ENCODE measurements at regions not wholly inside any gene's neighbourhood (a gene's known extent, or its start where the extent isn't known, plus 50 kb on each side); places are given as distances from the start of the nearest gene placed in this dataset.
A peak's percentile ranks its signal among the peaks of the same experiment; 100 is the strongest.

DNA sequence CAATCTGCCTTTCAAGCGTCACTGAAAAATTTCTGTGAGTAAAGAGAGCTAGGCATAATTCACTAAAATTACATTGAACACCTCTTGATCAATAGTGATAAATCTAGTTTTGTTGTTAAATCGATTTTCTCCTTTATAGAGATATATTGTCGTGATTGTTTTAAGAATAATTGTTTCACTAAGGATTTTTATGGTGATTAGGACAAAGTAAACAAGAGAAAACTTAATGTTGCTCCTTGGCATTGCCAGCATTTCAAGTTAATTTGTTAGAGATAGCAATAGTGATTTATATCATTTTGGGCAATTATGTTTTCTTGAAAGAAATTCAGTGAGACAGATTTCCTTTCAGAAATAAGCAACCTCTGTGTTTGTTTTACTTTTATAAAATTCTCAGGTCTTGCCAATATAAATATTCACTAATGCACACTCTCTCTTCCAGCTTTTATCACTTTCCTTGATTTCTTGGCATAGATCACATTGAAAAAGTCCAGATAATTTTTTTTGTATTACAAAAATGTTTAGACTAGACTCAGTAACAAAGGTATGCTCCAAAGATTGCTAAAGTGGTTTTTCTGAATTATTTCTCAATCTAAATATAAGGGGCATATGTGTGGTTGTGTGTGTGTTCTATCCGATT, 538.7 kb downstream of the TFEC start:
- H3K4me3 Mint-ChIP-seq = no peak overlapping the region
- DNase-seq = no peak
- no peaks in the 10 kb centered on the region for H3K36me3 Mint-ChIP-seq
- CTCF ChIA-PET = no interaction called here
- H3K4me1 Mint-ChIP-seq = no peaks in the 10 kb centered on the region
- H3K9me3 Mint-ChIP-seq = no peaks in the 10 kb centered on the region
- H3K27ac Mint-ChIP-seq = no peak overlapping the region
- no peaks in the 10 kb centered on the region for H3K27me3 Mint-ChIP-seq

DNA sequence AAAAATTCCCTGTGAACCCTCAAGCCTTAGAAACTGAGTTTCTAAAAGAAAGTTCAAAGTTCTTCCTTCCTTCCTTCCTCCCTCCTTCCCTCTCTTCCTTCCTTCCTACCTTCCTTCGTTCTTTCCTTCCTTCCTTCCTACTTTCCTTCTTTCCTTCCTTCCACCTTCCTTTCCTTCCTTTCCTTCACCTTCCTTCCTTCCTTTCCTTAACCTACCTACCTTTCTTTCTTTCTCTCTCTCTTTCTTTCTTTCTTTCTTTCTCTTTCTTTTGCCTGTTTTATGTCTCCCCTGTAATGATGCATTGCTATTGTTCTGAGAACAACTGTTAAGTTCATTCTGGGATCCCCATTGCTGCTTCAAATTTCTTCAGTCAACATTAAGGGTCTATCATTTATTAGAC, 551.1 kb downstream of the TFEC start:
- no peak for DNase-seq
- H3K9me3 Mint-ChIP-seq = no peaks in the 10 kb centered on the region
- H3K27me3 Mint-ChIP-seq = peaks cover 34% of the 10 kb centered on the region
- H3K27ac Mint-ChIP-seq = no peak overlapping the region
- CTCF ChIA-PET = interaction anchor here (1.0 kb wide), 1 partner anchor 613 kb away, joined by 4 read pairs; no protein-coding TSS in a partner anchor
- H3K36me3 Mint-ChIP-seq = no peaks in the 10 kb centered on the region
- peaks cover 10% of the 10 kb centered on the region for H3K4me1 Mint-ChIP-seq
- H3K4me3 Mint-ChIP-seq = no peak overlapping the region

DNA sequence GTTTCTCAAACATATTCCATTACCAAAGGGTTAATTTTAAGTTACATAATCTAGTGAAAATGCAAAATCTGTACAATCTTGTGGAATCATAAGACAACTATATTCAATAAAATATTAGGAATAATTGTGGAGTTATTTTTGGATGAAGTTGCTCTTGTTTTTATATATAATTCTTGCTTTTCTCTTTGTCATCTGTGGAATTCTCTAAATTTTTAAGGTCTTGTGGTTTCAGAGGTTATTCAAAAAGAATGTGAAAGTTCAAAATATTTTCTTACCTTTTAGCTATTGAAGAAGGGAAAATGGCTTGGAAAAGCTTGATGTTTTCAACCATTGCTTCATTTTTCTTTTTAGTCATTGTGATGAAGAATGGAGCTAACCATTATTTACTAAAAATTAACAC, 552.1 kb downstream of the TFEC start:
- H3K4me1 Mint-ChIP-seq = peaks cover 10% of the 10 kb centered on the region
- H3K36me3 Mint-ChIP-seq = no peaks in the 10 kb centered on the region
- H3K9me3 Mint-ChIP-seq = no peaks in the 10 kb centered on the region
- CTCF ChIA-PET = interaction anchor here (1.0 kb wide), 1 partner anchor 612 kb away, joined by 4 read pairs; no protein-coding TSS in a partner anchor
- no peak overlapping the region for H3K27ac Mint-ChIP-seq
- H3K4me3 Mint-ChIP-seq = no peak overlapping the region
- DNase-seq = no peak
- peaks cover 34% of the 10 kb centered on the region for H3K27me3 Mint-ChIP-seq

DNA sequence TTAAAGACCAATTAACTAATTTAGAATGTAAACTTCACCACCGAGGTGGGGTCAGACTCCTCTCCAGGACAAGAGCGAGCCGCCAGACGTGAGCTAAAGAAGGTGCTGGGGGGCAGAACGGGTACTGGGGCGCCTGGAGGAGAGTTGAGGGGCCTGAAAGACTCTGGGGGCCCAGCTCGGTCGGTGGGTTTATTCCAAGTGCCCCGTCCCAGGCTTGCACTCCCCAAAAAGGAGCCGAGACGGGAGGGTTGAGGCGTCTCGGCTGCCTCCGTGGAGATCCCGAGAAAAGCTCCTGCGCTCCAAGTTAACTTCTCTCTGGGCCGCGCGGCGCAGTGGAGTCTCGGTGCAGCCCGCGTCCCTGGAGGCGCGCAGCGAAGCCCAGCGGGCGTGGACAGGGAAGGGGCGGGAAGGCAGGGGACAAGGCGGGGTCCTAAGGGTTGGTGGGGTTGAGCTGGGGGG, 553.3 kb downstream of the TFEC start:
- no peaks in the 10 kb centered on the region for H3K36me3 Mint-ChIP-seq
- H3K27ac Mint-ChIP-seq = no peak overlapping the region
- H3K4me3 Mint-ChIP-seq = peak overlapping the region; percentile 27
- CTCF ChIA-PET = no interaction called here
- DNase-seq = no peak
- peaks cover 34% of the 10 kb centered on the region for H3K27me3 Mint-ChIP-seq
- H3K4me1 Mint-ChIP-seq = peaks cover 10% of the 10 kb centered on the region
- H3K9me3 Mint-ChIP-seq = no peaks in the 10 kb centered on the region

DNA sequence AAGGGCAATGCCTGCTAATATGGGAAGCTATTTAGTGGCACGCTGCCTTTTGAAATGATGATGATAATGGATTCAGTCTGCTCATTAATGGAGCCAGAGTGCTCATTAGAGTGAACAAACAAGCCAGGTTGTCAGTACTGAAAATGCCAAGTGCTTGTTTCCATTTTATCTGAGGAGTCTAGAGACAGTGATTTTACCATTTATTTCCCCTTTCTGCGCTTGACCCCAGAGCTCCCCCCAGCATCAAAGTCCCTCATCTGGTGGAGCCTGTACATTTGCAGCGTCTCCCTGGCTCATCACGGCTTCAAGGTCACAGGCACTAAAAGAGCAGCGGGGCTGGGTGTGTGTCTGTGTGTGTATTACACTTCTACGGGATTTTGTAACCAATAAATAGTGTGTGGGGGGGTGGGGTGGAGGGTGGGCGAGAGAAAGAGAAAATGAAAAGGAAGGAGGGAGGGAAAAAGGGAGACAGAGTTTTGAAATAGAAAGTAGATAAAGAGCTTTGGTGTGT, 553.8 kb downstream of the TFEC start:
- H3K36me3 Mint-ChIP-seq = no peaks in the 10 kb centered on the region
- peak overlapping the region; percentile 27 for H3K4me3 Mint-ChIP-seq
- DNase-seq = no peak
- H3K9me3 Mint-ChIP-seq = no peaks in the 10 kb centered on the region
- CTCF ChIA-PET = no interaction called here
- peaks cover 10% of the 10 kb centered on the region for H3K4me1 Mint-ChIP-seq
- H3K27me3 Mint-ChIP-seq = peaks cover 34% of the 10 kb centered on the region
- no peak overlapping the region for H3K27ac Mint-ChIP-seq

DNA sequence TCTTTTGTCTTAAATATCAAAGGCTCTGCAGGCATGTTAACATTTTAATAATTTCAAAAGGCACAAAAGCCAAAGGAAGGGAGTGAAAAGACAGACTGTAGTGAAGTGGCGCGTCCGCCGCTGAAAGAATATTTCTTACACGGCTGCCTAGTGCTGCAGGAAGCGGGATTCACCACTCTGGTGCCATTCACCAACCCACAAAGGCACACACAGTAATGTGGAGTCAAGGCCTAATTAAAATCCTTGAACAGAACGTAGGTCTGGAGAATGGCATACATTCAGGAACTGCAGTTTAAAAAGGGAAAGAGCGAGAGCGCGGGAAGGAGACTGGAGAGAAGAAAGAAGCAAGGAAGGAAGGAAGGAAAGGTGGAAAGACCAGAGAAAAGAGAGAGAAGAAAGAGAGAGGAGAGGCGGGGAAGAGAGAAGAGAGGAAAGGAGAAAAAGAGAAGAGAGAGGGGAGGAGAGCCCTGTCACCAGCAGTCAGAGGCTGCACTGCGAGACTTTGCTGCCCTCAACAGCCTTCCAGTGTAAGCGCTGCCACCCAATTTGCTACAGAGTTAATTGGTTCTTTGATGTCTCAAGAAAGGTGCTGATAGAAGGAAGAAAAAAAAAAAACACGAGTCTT, 554.0 kb downstream of the MDFIC start:
- DNase-seq = peak; percentile 24

DNA sequence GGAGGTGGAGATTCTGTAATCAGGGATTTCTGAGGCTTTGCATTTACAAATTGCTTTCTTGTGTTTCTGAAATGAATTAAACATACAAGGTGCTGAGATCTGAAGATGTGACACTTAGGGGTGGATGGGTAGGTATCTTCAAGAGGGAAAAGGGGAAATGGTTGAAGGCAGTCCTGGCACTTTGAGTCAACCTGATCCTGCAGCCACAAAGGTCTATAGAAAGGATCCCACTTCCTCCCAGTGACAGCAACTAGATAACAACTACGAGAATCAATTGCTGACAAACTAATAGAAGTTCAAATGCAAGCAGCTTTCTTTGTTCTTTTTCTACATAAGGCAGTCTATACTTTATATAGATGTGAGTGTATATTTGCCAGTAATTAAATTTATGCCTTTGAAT, 553.3 kb downstream of the MDFIC start:
- H3K9me3 Mint-ChIP-seq = no peaks in the 10 kb centered on the region
- CTCF ChIA-PET = no interaction called here
- no peak overlapping the region for H3K27ac Mint-ChIP-seq
- H3K4me3 Mint-ChIP-seq = no peak overlapping the region
- peaks cover 10% of the 10 kb centered on the region for H3K4me1 Mint-ChIP-seq
- no peaks in the 10 kb centered on the region for H3K36me3 Mint-ChIP-seq
- H3K27me3 Mint-ChIP-seq = peaks cover 34% of the 10 kb centered on the region
- no peak for DNase-seq

More for the DNA sequence above, 554.0 kb downstream of the MDFIC start:
- H3K9me3 Mint-ChIP-seq = no peaks in the 10 kb centered on the region
- H3K4me1 Mint-ChIP-seq = peaks cover 10% of the 10 kb centered on the region
- no peaks in the 10 kb centered on the region for H3K36me3 Mint-ChIP-seq
- H3K27ac Mint-ChIP-seq = no peak overlapping the region
- no peak overlapping the region for H3K4me3 Mint-ChIP-seq
- H3K27me3 Mint-ChIP-seq = peaks cover 34% of the 10 kb centered on the region
- CTCF ChIA-PET = no interaction called here

DNA sequence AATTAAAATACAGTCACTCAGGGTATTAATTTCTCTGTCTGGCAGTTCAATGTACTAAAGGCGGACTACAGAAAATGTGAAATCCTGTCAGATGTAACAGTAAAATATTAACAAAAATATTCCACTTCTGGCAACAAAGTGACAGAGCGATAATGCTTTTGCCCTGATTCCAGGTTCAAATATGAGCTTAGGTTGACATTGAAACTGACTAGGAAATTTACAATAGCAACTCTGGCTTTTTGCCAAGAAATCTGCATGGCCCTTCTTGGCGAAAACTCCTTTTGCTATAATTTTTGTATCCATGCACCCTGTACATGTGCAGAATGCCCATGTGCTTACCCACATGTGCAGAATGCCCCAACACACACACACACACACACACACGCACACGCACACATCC, 552.2 kb downstream of the MDFIC start:
- CTCF ChIA-PET = no interaction called here
- no peak for DNase-seq
- Mint-ChIP-seq H3K27me3 (peaks cover 29% of the 10 kb centered on the region), H3K4me3 (no peak overlapping the region), H3K36me3 (no peaks in the 10 kb centered on the region), H3K9me3 (no peaks in the 10 kb centered on the region), H3K4me1 (peaks cover 10% of the 10 kb centered on the region), H3K27ac (no peak overlapping the region)

DNA sequence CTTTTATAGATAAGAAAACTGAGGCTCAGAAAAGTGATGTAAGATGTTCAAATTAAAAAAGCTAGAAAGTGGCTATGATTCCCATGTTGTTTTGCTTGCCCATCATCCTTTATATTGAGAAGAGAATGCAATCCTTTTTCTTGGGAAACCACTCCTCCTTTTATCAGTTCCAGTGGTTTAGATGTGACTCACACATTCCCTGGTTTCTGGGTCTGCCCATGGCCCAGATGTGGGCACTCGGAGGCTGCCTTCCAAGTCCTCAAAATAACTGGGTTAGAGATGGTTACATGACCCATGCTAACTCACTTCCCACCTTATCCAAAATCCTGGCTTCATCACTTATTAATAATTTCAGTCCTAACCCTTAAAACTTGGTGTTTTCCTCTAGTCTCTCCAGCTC, 550.0 kb downstream of the MDFIC start:
- H3K4me3 Mint-ChIP-seq = no peak overlapping the region
- CTCF ChIA-PET = interaction anchor here (0.8 kb wide), 1 partner anchor 1390 kb away, joined by 3 read pairs; no protein-coding TSS in a partner anchor
- no peak for DNase-seq
- H3K27me3 Mint-ChIP-seq = peaks cover 13% of the 10 kb centered on the region
- no peaks in the 10 kb centered on the region for H3K9me3 Mint-ChIP-seq
- no peak overlapping the region for H3K27ac Mint-ChIP-seq
- H3K36me3 Mint-ChIP-seq = no peaks in the 10 kb centered on the region
- H3K4me1 Mint-ChIP-seq = peaks cover 7% of the 10 kb centered on the region

DNA sequence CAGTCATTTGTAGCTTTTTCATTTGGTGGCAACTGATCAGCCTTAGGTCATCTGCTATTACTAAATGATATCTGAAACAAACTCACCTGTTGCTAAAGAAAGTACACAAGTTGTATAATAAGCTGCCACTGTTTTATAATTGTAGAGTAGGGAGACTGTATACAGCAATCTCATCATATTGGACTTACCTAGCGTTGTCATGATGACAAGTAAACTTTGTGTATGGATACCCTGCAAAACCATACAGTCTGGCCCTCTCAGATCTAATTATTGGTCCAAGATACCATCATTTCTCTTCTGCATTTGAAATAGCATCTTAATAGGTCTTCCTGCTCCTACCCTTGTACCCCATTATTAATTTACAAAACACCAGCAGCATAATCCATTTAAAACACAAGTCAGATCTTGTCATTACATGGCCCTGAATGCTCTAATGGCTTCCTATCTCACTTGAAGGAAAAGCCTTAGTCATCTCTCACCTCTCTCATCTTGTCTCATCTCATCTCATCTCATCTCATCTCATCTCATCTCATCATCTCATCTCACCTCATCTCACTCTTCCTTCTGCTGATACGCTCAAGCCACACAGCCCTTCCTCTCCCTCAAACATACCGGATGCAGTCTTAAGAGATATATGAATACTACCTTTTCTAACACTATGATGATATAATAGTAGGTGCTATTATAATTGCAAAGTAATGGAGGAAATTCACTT, 540.6 kb downstream of the MDFIC start:
- Mint-ChIP-seq H3K9me3 (no peaks in the 10 kb centered on the region), H3K4me3 (no peak overlapping the region), H3K27me3 (no peaks in the 10 kb centered on the region), H3K4me1 (no peaks in the 10 kb centered on the region), H3K36me3 (no peaks in the 10 kb centered on the region), H3K27ac (no peak overlapping the region)
- DNase-seq = no peak
- CTCF ChIA-PET = no interaction called here

DNA sequence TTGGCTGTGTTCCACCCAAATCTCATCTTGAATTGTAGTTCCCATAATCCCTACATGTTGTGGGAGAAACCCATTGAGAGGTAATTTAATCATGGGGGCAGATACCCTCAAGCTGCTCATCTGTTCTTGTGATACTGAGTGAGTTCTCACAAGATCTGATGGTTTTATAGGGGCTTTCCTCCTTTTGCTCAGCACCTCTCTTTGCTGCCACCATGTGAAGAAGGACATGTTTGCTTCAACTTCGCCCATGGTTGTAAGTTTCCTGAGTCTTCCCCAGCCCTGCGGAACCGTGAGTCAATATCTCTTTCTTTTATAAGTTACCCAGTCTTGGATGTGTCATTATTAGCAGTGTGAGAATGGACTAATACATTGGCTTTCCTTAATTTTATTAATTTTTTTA, 527.8 kb downstream of the MDFIC start:
- H3K27me3 Mint-ChIP-seq = no peaks in the 10 kb centered on the region
- DNase-seq = no peak
- no peak overlapping the region for H3K27ac Mint-ChIP-seq
- no peak overlapping the region for H3K4me3 Mint-ChIP-seq
- H3K9me3 Mint-ChIP-seq = no peaks in the 10 kb centered on the region
- H3K36me3 Mint-ChIP-seq = no peaks in the 10 kb centered on the region
- no peaks in the 10 kb centered on the region for H3K4me1 Mint-ChIP-seq
- CTCF ChIA-PET = no interaction called here

DNA sequence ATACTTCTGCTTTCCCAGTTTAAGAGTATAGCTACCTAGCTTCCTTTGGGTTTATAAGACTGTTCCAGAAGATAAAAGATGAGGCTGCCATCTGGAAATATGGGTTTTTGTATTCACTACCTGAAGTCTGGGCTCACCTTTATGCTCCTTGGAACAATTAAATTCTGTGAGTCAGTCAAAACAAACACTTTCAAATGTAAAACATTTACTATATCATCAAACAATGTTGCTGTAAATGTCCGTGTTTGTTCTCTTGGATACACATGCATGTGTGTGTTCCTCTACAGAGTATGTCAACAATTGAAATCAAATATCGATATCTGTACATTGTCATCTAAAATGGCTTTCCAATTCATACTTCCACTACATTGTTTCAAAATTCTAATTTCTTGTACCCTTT, 525.6 kb downstream of the MDFIC start:
- no peak overlapping the region for H3K27ac Mint-ChIP-seq
- H3K9me3 Mint-ChIP-seq = no peaks in the 10 kb centered on the region
- no peaks in the 10 kb centered on the region for H3K36me3 Mint-ChIP-seq
- DNase-seq = no peak
- H3K27me3 Mint-ChIP-seq = no peaks in the 10 kb centered on the region
- no peaks in the 10 kb centered on the region for H3K4me1 Mint-ChIP-seq
- CTCF ChIA-PET = no interaction called here
- H3K4me3 Mint-ChIP-seq = no peak overlapping the region

DNA sequence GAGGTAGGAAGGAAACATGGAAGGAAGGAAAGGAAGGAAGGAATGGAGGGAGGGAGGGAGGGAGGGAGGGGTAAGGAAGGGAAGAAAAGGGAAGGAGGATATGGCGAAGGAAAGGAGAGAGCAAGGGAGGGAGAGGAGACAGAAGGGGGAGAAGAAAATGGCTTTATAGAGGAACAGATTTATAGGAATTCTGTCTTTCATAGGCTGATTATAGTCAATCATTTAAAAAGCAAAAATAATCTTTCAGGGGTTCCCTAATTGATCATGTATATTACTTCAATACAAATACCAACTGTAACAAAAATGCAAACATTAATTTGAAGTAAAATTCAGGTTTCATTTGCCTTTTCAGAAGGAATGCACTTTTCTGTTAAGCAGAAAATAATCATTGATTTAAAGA, 519.1 kb downstream of the MDFIC start:
- H3K36me3 Mint-ChIP-seq = no peaks in the 10 kb centered on the region
- H3K9me3 Mint-ChIP-seq = no peaks in the 10 kb centered on the region
- no peak for DNase-seq

DNA sequence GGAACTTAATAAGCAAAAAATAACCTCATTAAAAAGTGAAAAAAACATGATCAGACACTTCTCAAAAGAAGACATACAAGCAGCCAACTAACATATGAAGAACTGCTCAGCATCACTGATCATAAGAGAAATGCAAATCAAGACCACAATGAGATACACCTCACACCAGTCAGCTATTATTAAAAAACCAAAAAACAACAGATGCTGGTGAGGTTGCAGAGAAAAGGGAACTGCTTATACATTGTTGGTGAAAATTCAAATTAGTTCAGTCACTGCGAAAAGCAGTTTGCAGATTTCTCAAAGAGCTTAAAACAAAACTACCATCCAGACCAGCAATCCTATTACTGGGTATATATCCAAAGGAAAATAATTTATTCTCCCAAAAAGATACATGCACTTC, 513.3 kb downstream of the MDFIC start:
- H3K36me3 Mint-ChIP-seq = no peaks in the 10 kb centered on the region
- no peaks in the 10 kb centered on the region for H3K9me3 Mint-ChIP-seq
- H3K4me1 Mint-ChIP-seq = no peaks in the 10 kb centered on the region
- CTCF ChIA-PET = no interaction called here
- no peak overlapping the region for H3K4me3 Mint-ChIP-seq
- no peak for DNase-seq
- no peak overlapping the region for H3K27ac Mint-ChIP-seq
- no peaks in the 10 kb centered on the region for H3K27me3 Mint-ChIP-seq

More for the DNA sequence above, 519.1 kb downstream of the MDFIC start:
- H3K4me3 Mint-ChIP-seq = no peak overlapping the region
- H3K27me3 Mint-ChIP-seq = no peaks in the 10 kb centered on the region
- no peaks in the 10 kb centered on the region for H3K4me1 Mint-ChIP-seq
- CTCF ChIA-PET = no interaction called here
- H3K27ac Mint-ChIP-seq = no peak overlapping the region

DNA sequence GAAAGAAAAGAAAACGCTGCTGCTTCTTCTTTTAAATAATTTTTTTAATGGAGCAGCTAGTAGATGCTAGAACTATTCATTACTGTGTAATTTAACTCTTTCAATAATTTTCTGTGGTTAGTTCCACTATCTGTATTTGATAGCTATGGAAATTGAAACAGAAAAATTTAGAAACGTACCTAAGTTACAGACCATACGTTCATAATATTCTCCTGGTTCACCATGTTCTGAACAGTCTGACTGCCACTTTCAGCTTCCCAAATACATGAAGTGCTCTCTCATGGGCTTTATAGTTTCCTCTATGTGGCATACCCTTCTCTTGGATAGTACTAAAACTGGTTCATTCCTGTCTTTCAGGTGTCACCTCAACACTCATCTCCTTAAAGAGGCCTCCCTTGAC, 508.0 kb downstream of the MDFIC start:
- no peak overlapping the region for H3K27ac Mint-ChIP-seq
- H3K36me3 Mint-ChIP-seq = no peaks in the 10 kb centered on the region
- no peaks in the 10 kb centered on the region for H3K4me1 Mint-ChIP-seq
- CTCF ChIA-PET = no interaction called here
- no peak for DNase-seq
- H3K27me3 Mint-ChIP-seq = no peaks in the 10 kb centered on the region
- H3K4me3 Mint-ChIP-seq = no peak overlapping the region
- H3K9me3 Mint-ChIP-seq = no peaks in the 10 kb centered on the region

All from activated naive CD4-positive, alpha-beta T cell treated with anti-CD3 and anti-CD28 coated beads, Interleukin-2, amount 10 ng/mL, durations not matched to agents 7 days and 5 days (primary cell).